D721Med (cell line): ENCODE measurements at regions not wholly inside any gene's neighbourhood (a gene's known extent, or its start where the extent isn't known, plus 50 kb on each side); places are given as distances from the start of the nearest gene placed in this dataset.

Experiments
- DNase-seq: peaks from one replicate; pipeline ENCODE4 v3.0.0; 2011; ENCODE audit warnings: low spot score; ENCODE audit not compliant: insufficient read length
- FAIRE-seq: peaks from 2 replicates; lab custom pipeline; 2011; peaks lifted over from hg19 to GRCh38; lab: Jason Lieb, UNC
- TF ChIP-seq, protein P1 (sequence below): IDR thresholded peaks from 2 replicates; pipeline ENCODE4 v1.5.1; 2012; ENCODE audit warnings: mild to moderate bottlenecking, control low read depth; ENCODE audit not compliant: insufficient read depth; ENCODE audit errors: missing control alignments

DNA sequence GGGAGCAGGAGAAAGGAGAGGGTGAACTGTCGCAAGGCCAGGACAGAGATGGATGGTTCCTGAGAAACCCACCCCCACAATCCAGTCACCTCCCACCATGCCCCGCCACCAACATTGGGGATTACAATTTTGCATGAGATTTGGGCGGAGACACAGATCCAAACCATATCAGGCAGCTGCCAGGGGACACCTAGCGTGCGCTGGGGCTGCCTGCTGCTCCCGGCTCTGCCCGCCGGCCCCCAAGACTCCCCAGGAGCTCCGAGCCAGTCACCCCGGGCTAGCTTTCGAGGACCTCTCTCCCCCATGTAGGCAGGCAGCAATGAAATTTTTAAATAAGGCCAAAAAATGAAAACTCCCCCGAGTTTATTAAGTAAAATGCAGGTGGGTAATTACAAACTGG is 111.7 kb downstream of the UNCX start:
- FAIRE-seq, result no peak
- no peak for DNase-seq
- TF ChIP-seq, protein P1, sequence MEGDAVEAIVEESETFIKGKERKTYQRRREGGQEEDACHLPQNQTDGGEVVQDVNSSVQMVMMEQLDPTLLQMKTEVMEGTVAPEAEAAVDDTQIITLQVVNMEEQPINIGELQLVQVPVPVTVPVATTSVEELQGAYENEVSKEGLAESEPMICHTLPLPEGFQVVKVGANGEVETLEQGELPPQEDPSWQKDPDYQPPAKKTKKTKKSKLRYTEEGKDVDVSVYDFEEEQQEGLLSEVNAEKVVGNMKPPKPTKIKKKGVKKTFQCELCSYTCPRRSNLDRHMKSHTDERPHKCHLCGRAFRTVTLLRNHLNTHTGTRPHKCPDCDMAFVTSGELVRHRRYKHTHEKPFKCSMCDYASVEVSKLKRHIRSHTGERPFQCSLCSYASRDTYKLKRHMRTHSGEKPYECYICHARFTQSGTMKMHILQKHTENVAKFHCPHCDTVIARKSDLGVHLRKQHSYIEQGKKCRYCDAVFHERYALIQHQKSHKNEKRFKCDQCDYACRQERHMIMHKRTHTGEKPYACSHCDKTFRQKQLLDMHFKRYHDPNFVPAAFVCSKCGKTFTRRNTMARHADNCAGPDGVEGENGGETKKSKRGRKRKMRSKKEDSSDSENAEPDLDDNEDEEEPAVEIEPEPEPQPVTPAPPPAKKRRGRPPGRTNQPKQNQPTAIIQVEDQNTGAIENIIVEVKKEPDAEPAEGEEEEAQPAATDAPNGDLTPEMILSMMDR, result no peak

DNA sequence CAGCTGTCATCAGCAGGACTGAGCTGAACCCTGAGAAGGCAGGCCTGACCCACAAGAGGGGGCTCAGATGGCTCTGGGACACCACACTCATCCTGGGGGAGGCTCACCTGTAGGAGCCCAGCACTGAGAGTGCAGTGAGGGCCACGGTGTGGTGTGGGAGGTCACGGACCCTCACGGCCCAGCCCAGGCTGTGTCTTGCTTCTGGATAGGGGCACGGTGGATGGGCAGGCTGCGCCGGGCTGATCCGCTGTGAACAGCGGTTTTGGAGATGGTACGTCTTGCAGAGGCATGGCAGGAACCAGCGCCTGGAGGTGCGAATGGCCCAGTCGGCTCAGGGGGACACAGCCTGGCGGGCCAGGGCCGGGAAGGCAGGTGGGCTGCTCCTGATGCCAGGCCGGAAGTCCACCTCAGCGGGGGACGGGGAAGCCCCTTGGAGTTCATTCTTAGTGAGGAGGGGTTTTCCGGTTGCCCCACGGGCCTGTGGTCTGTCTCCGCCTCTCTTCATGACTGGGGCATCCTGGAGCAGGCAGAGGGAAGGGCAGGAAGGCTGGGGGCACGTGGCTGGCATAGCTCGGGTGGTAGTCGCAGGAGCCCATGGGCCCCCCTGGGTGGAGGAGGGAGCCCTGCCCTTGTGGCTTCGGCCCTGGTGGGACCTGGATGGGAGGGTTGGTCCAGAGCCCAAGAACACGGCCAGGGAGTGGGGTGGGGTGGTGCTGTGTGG is 112.5 kb downstream of the UNCX start:
- DNase-seq (no peak), FAIRE-seq (no peak)
- TF ChIP-seq, protein P1, result no peak

DNA sequence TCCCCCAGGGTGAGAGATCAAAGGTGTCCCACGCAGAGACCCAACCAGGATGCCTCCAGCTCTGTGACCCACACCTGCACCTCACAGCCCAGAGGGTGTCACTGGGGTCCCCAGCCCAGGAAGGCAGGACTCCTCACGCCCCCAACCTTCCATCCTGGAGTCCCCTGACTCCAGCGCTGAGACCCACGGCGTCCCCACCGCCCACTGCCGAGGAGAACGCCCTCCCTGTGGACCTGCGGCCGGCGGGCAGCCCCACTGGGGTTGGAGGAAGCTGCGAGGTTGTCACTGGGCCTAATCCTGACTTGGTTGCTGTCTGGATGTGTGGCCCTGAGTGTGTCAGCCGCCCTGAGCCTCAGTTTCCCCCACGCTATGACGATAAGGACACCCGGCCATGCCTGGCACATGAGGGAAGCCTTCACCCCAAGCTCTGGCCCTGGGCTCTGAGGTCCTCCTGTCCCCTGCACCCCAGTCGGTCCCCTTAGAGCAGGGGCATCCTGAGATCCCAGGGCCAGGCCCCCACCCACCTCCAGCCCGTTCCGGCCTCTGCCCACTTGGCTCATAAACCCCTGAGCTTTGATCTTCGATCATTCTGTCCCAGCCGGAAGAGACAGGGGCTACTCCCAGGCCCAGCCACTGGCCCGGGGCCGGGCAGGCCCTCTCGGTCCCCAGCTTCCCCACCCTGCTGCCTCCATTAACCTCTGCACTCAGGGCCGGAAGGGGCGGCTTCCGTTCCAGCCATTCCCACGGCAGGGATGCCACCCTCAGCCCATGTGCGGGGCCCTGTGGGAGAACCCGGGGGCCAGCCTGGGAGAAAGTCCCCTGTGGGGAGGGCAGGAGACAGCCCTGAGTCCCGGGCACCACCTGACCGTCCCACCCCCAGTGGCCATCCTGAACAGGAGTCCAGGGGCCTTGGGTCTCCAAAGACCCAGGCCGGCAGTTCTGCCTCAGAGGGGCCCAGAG is 113.2 kb downstream of the MICALL2 start:
- DNase-seq (no peak), FAIRE-seq (no peak)
- TF ChIP-seq, protein P1, result no peak

DNA sequence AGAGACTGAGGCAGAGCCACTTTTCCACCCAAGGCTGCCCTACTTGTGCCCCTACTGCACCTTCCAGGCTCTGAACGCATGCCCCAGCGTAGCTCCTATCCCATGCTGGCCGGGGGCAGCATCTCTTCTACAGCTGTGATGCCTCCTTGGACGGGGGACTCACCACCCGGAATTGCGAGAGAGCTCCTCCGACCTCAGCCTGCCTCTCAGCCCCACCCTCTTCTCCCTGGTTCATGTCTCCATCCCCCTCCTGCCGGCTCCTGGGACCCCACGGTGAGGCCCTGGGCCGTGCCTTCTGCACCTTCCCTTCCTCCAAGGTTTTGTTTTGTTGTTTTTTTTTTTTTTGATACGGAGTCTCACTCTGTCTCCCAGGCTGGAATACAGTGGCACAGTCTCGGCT is 112.4 kb downstream of the MICALL2 start:
- TF ChIP-seq, protein P1, result no peak
- FAIRE-seq, result no peak

DNA sequence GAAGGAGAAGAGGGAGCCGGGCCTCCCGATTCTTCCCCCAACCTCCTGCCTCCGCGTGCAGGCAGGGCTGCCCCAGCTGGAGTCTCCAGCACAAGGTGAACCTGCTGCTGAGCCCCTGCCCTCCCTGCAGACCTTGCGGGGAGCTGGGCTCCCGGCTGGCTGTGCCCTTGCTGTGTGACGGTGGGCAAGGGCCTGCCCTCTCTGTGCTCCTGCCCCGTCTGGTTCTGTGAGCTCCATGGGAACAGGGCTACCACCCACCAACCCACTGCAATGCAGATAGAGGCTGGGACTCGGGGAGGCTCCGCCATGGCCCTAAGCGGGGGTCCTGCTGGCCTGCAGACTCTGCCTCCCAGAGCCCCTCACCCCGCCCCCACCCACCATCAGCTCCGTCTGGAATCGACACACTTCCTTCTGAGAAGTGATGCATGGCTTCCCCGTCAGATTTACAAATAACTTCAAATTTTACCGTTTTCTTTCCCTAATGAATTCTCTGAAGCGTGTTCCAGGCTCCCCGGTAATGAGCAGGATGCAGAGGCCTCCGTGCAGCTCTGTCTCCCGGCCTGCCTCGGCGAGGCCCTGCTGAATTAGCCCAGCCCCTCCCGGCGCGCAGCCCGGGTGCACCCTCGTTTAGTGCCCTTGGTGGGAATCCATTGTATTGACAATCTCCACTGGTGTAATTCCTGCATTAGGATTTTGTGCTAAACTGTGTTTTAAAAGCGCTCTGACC is 111.0 kb downstream of the MICALL2 start:
- no peak for FAIRE-seq
- no peak for DNase-seq
- TF ChIP-seq, protein P1, result no peak

More for the DNA sequence above, 112.4 kb downstream of the MICALL2 start:
- no peak for DNase-seq

DNA sequence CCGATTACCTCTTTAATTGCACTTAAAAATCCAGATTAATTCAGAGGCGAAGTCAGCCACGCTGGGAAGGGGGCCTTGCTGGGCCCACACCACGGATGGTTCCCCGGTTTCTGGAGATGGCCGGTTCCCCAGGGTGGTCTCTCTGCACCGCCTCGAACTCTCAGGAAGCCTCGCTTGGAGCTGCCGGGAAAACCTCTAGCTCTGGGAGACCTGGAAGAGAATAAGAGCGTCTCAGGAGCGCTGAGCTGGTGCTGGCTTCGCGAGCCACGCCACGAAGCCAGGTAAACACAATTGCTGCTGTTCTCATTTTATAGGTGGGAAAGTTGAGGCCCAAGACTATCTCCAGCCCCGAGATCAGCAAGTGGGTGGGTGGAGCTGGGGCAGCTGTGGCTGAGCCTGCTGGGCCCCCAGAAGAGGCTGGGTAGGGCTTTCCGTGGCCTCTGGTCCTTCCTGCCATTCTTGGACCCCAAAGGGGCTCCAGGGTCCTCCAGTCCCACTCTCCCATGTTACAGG is 110.4 kb downstream of the MICALL2 start:
- DNase-seq, result no peak
- TF ChIP-seq, protein P1, result no peak
- FAIRE-seq, result no peak
